NCI-H2171 treated with DMSO at 0.1 percent for 48 hours (cell line): ENCODE measurements at regions not wholly inside any gene's neighbourhood (a gene's known extent, or its start where the extent isn't known, plus 50 kb on each side); places are given as distances from the start of the nearest gene placed in this dataset.

ENCODE experiments used
- DNase-seq: peaks from one replicate; lab custom pipeline; 2025; lab: John Stamatoyannopoulos, UW

DNA sequence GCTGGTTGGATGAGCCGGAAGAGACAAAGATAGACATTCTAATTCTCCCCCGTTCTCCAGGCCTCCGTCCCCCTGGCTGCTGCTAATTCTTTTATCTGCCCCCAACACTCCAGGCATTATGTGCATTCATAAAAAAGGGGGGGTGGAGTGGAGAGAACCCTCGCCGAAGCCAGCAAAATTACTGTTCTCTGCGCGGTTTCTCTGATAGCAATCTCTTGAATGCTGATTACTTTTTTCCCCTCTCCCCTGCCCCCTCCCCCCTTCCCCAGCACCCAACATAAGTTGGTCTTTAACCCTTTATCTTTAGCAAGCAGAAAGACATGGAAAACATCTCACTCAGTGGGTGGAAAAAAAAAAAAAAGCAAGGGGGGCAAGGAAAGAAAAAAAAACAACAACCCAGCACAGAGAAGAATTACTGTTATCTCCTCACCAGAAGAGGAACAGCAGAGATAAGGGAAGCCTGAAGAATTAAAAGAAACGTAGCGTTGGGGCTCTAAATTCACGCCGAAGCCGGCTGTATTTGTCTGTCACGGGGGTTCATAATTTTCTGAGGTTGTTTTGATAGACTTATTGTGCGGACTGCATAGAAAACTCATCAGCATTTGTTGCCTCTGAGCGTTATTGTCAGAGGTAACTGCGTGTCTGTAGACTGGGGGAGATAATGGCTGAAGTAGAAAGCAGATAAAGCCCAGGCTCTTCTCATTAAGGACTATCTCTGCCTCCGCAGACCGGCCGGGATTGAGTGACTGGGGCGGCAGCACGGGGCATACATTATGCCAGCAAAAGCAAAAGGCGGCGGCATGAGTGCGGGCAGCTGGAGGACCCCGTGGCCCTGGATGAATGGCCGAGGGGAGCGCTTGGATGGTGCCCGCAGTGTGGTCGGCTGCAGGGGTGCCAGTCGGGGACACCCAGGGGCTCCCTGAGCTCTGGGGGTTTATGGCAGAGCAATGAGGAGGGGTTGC lies 126.9 kb downstream of the MRM1 start:
- no peak for DNase-seq

DNA sequence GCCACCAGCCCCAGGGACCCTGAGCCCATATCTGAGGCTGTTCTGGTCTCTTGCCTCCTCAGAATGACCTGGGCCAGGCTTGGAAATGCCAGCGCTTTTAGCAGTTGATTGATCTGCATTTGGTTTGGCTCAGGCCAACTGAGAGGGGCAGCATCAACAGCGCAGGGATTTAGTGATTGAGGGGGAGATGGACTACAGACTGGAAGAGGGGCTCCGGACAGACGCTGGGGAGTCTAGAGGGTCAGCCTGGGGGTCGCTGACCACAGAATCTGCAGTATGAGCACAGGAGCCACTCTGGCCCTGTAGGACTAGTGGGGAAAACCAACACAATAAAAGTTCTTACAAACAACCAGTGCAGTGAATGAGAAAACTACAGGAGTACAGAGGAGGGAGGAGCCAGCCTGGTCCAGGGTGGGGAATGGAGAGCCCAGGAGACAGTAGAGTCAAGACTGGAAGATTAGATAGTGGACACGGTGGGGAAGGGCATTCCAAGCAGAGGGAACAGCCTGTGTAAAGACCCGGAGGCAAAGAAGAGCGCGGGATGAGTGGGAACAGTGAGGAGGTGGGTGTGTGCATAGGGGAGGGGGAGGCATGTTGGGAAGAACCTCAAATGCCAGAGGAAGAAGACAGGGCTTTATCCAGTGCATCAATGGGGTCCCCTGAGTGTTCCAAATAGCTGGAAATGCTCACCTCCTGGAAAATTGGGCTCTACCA lies 128.9 kb downstream of the MRM1 start:
- no peak for DNase-seq

DNA sequence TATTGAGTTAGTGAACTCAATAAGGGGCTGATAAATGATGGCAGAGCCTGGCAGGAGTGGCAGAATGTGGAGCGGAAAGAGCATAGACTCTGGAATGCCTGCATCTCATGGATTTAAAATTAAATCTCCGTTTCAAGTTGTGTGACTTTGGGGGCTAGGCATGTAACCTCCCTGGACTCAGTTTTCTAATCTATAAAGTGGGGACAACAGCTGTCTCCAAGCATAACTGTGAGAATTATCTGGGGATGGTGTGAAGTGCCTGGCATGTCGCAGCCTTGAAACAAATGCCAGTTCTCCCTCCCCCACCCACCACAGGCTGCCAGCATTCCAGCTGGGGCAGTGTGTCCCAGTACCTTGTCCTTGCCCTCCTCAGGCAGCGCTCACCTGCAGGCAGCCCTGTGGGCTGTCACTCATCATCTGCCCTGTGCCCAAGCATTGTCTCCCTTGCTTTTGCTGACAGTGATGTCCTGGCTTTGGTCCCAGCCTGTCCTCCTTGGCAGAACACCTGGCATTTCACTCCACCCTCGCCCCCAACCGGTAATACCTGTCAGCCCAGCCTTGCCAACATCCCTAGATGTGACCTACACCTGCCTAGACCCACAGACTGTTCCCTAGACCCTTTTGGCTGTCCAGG lies 129.6 kb downstream of the MRM1 start:
- peak; percentile 31 for DNase-seq

DNA sequence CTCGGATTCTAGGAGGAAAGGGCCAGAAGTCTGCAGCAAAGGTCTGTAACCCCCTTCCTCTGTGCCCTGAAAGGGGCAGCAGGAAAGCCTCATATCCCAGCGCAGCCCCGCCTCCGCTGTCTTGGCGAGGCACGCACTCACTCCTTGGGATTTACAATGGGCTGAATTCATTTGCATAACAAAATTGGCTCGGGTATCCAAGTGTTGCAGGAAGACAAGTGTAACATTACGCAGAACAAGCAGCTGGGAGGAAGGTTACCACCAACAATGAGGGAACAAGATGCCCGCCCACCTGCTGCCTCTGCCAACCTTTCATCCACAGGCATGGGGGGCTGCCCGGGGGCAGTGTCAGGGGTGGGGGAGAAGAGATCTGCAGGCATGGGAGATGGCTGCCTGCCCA lies 130.4 kb downstream of the MRM1 start:
- DNase-seq: peak; percentile 82

GRCh38 chr17:36732351-36732750 lies 131.0 kb downstream of the MRM1 start:
- DNase-seq: no peak

DNA sequence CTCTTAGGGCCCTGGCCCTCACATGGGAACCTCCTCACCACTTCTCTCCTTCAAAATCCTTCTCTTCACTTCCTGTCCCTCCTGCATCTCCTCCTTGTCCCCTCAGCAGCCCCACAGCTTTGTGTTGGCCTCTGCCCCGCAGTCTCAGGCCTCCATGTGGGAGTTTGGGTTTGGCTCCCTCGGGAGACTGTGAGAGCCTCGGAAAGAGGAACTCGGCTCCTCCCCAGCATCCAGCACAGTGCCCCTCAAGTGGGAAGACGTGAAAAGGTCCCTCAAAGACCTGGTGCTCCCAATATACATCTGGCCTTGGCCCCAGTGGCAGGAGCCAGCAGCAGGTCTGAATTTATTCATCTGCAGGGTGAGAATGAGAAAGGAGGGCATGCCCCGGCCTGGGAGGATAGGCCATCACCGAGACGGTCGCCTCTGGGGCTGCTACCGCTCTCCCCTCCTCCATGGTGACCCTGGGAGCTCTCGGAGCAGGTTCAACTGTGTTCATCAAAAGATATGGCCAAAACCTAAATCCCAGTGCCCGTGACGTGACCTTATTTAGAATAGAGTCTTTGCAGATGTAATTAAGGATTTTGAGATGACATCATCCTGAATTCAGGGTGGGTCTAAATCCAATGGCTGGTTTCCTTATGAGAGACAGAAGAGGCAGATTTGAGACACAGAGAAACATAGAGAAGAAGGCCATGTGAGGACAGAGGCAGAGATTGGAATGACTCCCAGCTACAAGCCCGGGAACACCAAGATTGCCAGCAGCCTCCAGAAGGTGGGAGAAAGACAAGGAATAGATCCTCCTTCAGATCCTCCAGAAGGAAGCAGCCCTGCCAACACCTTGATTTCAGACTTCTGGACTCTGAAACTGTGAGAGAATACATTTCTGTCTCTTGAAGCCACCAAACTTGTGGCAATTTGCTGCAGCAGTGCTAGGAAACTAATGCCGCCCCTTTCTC lies 135.1 kb downstream of the MRM1 start:
- no peak for DNase-seq

- DNase-seq: no peak
Observed at GRCh38 chr17:36739208-36739607, 137.8 kb downstream of the MRM1 start.

DNA sequence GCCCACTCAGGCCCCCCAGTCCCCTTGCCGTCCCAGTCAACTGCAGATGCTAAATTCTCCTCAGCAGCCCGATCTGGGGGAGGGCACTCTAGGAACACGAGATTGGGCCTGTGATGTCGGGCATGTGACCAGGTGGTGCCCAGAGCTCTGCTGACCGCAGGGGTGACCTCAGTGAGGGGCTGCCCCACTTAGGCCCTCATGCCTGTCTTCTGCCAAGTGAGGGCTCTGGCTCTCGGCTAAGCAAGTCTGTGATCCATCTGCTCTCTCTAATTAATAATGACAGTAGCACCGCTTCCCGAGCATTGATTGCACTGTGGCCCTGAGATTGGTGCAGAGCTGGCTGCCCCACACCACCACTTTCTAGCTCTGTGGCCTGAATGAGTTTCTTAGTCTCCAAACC lies 138.8 kb downstream of the MRM1 start:
- no peak for DNase-seq

GRCh38 chr17:36741019-36741902 lies 139.9 kb downstream of the MRM1 start:
- DNase-seq: no peak

GRCh38 chr17:36742267-36743000 lies 141.1 kb downstream of the MRM1 start:
- no peak for DNase-seq

DNA sequence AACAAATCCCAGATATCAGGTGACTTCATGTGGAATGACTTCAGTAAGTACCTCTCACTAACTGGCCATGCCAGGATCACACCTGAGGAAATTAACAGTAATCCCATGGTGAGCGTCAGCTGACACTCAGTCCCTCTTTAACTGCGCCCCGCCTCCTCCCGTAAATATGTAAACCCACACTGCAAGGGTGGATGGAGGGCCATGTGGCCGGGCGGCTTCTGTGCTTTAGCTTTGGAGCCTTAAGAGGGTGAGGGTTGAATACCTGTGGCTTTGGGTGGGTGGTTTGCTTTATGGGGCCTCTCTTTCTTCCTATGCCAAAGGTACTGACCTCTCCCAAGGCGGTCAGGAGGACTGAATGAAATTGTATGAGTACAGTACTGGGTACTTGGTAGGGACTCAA lies 141.7 kb downstream of the MRM1 start:
- DNase-seq: no peak

GRCh38 chr17:36746381-36747053 lies 145.1 kb downstream of the MRM1 start:
- no peak for DNase-seq

DNA sequence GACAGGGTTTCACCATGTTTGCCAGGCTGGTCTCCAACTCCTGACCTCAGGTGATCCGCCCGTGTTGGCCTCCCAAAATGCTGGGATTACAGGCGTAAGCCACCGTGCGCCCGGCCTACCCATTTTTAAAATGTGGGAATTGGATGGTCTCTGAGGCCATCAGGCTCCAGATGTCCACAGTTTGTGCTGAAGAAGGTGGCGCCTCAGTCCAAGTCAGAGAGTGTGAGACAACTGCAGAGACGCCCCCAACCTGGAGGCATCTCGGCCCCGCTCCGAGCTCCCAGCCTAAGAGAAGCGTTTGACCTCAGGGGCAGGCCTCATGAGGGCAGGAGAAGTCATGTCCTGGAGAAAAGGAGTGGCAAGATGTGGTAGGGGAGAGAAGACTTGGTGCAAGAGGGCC lies 146.5 kb downstream of the MRM1 start:
- no peak for DNase-seq

DNA sequence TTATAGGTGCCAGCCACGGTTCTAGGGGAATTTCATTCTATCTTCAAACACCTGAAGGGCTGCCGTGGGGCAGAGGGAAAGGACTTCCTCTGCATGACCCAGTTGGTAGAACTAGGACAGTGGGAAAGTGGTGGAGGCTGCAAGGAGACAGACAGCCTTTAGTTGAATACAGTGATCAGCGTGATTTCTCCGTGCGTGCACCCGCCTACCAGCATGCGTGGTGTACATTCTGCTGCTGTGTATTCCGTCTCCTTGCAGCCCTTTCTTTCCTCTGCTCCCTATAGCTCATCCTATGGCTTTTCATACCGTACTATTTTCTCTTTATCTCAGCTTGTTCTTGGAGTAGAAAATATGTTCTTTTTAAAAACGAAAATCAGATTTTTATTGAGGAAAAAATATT lies 146.9 kb downstream of the MRM1 start:
- no peak for DNase-seq

DNA sequence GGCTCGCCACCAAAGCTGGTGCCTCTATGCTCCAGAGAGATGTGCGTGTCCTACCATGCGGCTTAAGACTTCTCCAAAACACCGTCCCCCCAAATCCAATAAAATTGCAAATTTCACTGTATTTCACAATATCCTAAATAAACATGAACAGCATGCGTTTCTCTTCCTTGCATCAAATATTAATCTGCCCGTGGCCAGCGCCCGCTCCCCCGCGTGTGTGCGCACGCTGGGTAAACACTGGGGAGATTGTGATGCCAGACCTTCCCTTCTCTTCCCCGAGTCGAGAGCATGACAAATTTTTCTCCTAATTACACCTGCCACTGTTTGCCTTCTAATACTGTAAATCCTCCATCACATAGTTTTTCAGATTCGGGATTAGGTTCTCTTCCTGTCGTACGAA lies 148.1 kb downstream of the MRM1 start:
- DNase-seq: no peak

GRCh38 chr17:36750316-36750885 lies 149.0 kb downstream of the MRM1 start:
- DNase-seq: no peak

- DNase-seq: no peak
Observed at GRCh38 chr17:36752096-36752888, 150.9 kb downstream of the MRM1 start.

GRCh38 chr17:36755586-36755985 lies 154.2 kb downstream of the MRM1 start:
- DNase-seq: no peak
